Spleen (tissue), 11 donors: ENCODE measurements at regions not wholly inside any gene's neighbourhood (a gene's known extent, or its start where the extent isn't known, plus 50 kb on each side); places are given as distances from the start of the nearest gene placed in this dataset.

Experiments
- DNase-seq: peaks from one replicate; pipeline ENCODE4 v3.0.0-alpha.2; 2020
- H3K27ac ChIP-seq, 8 donors: fragments of 200-600 bp; sonication (generic) in 7 of 8; 1 replicate in 4 of 8; 2 replicates in 4 of 8; pipeline versions ENCODE4 v1.5.0 to v1.8.0; 2016 to 2021; ENCODE audit warnings: inconsistent platforms in 4 of 8, mild to moderate bottlenecking in 4 of 8, moderate library complexity in 1 of 8
- H3K27me3 ChIP-seq, 7 donors: fragments of 200-600 bp; sonication (generic) in 6 of 7; replicated peaks in 1 of 7; 1 replicate in 4 of 7; 2 replicates in 3 of 7; pipeline versions ENCODE4 v1.5.0 to v1.8.0; 2016 to 2021; ENCODE audit warnings: inconsistent platforms in 3 of 7, mild to moderate bottlenecking in 1 of 7
- H3K36me3 ChIP-seq, 6 donors: fragments of 200-600 bp; sonication (generic) in 5 of 6; 1 replicate in 4 of 6; 2 replicates in 2 of 6; pipeline versions ENCODE4 v1.5.0 to v1.8.0; 2016 to 2021; ENCODE audit warnings: inconsistent platforms in 2 of 6
- H3K4me1 ChIP-seq, 6 donors: fragments of 200-600 bp; sonication (generic) in 5 of 6; 1 replicate in 3 of 6; 2 replicates in 3 of 6; pipeline versions ENCODE4 v1.5.0 to v1.8.0; 2016 to 2021; ENCODE audit warnings: inconsistent platforms in 3 of 6
- H3K4me3 ChIP-seq, 8 donors: fragments of 200-600 bp; sonication (generic) in 7 of 8; 1 replicate in 4 of 8; 2 replicates in 4 of 8; pipeline versions ENCODE4 v1.5.0 to v1.8.0; 2016 to 2021; ENCODE audit warnings: inconsistent platforms in 4 of 8, mild to moderate bottlenecking in 4 of 8, moderate library complexity in 2 of 8
- H3K9me3 ChIP-seq, 8 donors: fragments of 200-600 bp; sonication (generic) in 7 of 8; 1 replicate in 4 of 8; 2 replicates in 4 of 8; pipeline versions ENCODE4 v1.5.0 to v1.8.0; 2016 to 2021; ENCODE audit warnings: inconsistent platforms in 4 of 8
- POLR2A ChIP-seq, 3 donors: fragments of 450-650 bp; IDR thresholded peaks; one replicate each; pipeline ENCODE4 v1.5.1; 2017; ENCODE audit warnings: antibody characterized with exemption in 3 of 3, mild to moderate bottlenecking in 1 of 3
- POLR2AphosphoS5 ChIP-seq, 3 donors: sonication (generic); formaldehyde crosslinking; IDR thresholded peaks; one replicate each; pipeline ENCODE4 v1.5.1; 2017; ENCODE audit warnings: antibody characterized with exemption in 3 of 3
- WGBS, 5 donors: extraction: QIAGEN DNeasy Blood & Tissue Kit in 3 of 5; methylation state at CpG; one replicate each; pipeline versions ENCODE4 v1.1.5 to v1.1.7; 2013 to 2018; 5-methylcytosine and 5-hydroxymethylcytosine counted together
- intact Hi-C: fragments of 100-400 bp; cut with DNase I; formaldehyde crosslinking; loops from one replicate; pipeline ENCODE4 v1.15.0; 2023; ENCODE audit warnings: low total_unique reads
- TF ChIP-seq, protein P1 (sequence below), 11 experiments: fragments of 200-600 bp in 7 of 11; fragments of 450-650 bp in 4 of 11; sonication (generic) in 4 of 11; IDR thresholded peaks in 8 of 11; conservative IDR thresholded peaks in 3 of 11; 1 replicate in 7 of 11; 2 replicates in 4 of 11; pipeline versions ENCODE4 v1.4.0 to v1.8.0; 2016 to 2021; ENCODE audit warnings: antibody characterized with exemption in 11 of 11, inconsistent platforms in 4 of 11, mild to moderate bottlenecking in 1 of 11
- donor health status: healthy with polysubstance abuse.
- donor health status: DM: no; HTN: no; CAD: no; lungs with moderate emphysema.
- donor health status: DM: no; HTN: no; CAD: no.
- donor health status: Bipolar disorder and iron deficiency.
- donor health status: healthy.
- donor health status: DM: no; HTN: no; CAD: no.
- donor health status: DM: yes; HTN: yes; CAD: no.

DNA sequence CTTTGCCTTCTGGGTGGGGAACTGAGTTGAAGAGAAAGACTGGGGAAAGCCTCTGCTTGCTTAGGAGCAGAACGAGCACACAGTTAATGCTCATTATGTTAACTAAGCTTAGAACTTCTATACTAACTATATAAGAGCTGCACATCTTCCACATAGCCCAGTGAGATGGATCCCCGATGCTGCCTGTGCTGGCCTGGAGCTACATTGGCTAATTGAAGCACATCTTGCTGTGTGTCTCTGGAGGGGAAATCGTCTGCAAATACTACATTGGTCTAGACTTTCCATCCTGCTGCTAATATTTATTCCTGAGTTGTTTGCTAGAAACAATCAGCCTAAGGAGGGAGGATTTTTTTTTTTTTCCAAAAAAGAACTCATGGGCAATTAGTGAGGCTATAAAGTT is 406.3 kb downstream of the HAPSTR1 start:
- whole genome bisulfite sequencing, 5 donors, result 65 to 77% (median 71%) methylated on average over 3 of the region's 3 CpGs
- H3K27me3 ChIP-seq, result peaks cover 0 to 5% (median 0%) of the 10 kb centered on the region in 7 donors
- H3K36me3 ChIP-seq, result no peaks in the 10 kb centered on the region
- H3K4me3 ChIP-seq, result no peak overlapping the region
- no peak for TF ChIP-seq POLR2A (IDR thresholded peaks at IDR 0.05)
- TF ChIP-seq, protein P1, sequence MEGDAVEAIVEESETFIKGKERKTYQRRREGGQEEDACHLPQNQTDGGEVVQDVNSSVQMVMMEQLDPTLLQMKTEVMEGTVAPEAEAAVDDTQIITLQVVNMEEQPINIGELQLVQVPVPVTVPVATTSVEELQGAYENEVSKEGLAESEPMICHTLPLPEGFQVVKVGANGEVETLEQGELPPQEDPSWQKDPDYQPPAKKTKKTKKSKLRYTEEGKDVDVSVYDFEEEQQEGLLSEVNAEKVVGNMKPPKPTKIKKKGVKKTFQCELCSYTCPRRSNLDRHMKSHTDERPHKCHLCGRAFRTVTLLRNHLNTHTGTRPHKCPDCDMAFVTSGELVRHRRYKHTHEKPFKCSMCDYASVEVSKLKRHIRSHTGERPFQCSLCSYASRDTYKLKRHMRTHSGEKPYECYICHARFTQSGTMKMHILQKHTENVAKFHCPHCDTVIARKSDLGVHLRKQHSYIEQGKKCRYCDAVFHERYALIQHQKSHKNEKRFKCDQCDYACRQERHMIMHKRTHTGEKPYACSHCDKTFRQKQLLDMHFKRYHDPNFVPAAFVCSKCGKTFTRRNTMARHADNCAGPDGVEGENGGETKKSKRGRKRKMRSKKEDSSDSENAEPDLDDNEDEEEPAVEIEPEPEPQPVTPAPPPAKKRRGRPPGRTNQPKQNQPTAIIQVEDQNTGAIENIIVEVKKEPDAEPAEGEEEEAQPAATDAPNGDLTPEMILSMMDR (IDR thresholded peaks at IDR 0.05 in 8 of 11, conservative IDR thresholded peaks at IDR 0.05 in 3 of 11), result no peak
- no peak for TF ChIP-seq POLR2AphosphoS5 (IDR thresholded peaks at IDR 0.05)
- no peak for DNase-seq
- intact Hi-C loops, result no loop called here
- H3K9me3 ChIP-seq, result peaks cover 0 to 6% (median 0%) of the 10 kb centered on the region in 8 donors
- H3K4me1 ChIP-seq, result no peaks in the 10 kb centered on the region
- H3K27ac ChIP-seq, result no peak overlapping the region

DNA sequence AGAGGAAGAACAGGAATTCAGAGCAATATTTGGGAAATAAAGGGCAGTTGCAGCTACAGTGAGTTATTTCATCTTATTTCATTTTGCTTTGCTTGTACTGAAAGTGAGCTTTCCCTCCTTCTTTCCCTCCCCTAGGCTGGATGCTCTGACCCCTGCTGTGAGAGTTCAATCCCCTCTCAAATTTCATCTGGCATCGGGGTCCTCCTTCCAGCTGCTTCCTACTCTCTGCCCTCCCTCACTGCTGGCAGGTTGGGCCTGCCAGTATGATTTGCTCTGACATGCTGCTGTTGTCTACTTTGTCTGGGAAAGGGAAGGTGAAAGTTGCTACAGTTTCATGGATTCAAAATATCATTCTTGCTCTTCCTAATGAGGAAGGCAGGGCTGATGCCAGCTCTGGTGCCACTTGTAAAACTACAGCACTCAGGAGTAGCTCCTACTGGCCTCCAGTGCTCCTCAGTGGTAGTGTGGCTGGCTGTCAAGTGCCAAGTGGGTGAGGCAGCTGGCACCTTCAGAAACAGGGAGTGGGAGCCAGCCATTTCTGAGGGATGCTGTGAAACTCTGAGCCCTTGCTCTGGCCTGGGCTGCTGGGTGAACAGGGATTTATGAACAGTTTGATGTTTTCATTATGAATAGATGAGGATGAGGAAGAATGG is 408.6 kb downstream of the HAPSTR1 start:
- intact Hi-C loops, result no loop called here

DNA sequence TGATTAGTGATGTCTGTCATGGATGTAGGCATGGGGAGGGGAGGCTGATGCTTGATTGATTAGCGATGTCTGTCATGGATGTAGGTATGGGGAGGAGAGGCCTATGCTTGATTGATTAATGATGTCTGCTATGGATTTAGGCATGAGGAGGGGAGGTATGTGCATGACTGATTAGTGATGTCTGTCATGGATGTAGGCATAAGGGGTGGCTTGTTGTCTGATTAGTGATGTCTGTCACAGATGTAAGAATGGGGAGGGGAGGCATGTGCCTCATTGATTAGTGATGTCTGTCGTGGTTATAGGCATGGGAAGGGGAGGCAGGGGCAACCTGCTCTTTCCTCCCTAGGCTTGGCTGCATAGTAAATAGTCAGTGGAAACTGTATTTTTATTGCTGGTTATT is 409.4 kb downstream of the HAPSTR1 start:
- no peak for DNase-seq
- H3K27me3 ChIP-seq, result peaks cover 0 to 5% (median 0%) of the 10 kb centered on the region in 7 donors
- WGBS, 5 donors, result 72 to 83% (median 73%) methylated on average over 2 of the region's 2 CpGs
- TF ChIP-seq POLR2A (IDR thresholded peaks at IDR 0.05), result no peak
- TF ChIP-seq, protein P1 (IDR thresholded peaks at IDR 0.05 in 8 of 11, conservative IDR thresholded peaks at IDR 0.05 in 3 of 11), result no peak
- TF ChIP-seq POLR2AphosphoS5 (IDR thresholded peaks at IDR 0.05), result no peak
- peaks cover 0 to 5% (median 0%) of the 10 kb centered on the region in 8 donors for H3K9me3 ChIP-seq
- H3K27ac ChIP-seq, result no peak overlapping the region
- no peaks in the 10 kb centered on the region for H3K4me1 ChIP-seq
- H3K4me3 ChIP-seq, result no peak overlapping the region
- intact Hi-C loops, result no loop called here
- no peaks in the 10 kb centered on the region for H3K36me3 ChIP-seq

More for the DNA sequence above, 408.6 kb downstream of the HAPSTR1 start:
- no peak for DNase-seq
- WGBS, 5 donors, result 12 to 21% (median 16%) methylated on average over 1 of the region's 1 CpG
- no peak overlapping the region for H3K4me3 ChIP-seq
- peaks cover 0 to 5% (median 0%) of the 10 kb centered on the region in 7 donors for H3K27me3 ChIP-seq
- H3K27ac ChIP-seq, result no peak overlapping the region
- TF ChIP-seq POLR2A (IDR thresholded peaks at IDR 0.05), result no peak
- TF ChIP-seq, protein P1 (IDR thresholded peaks at IDR 0.05 in 8 of 11, conservative IDR thresholded peaks at IDR 0.05 in 3 of 11), result no peak
- no peaks in the 10 kb centered on the region for H3K4me1 ChIP-seq
- peaks cover 0 to 5% (median 0%) of the 10 kb centered on the region in 8 donors for H3K9me3 ChIP-seq
- H3K36me3 ChIP-seq, result no peaks in the 10 kb centered on the region

DNA sequence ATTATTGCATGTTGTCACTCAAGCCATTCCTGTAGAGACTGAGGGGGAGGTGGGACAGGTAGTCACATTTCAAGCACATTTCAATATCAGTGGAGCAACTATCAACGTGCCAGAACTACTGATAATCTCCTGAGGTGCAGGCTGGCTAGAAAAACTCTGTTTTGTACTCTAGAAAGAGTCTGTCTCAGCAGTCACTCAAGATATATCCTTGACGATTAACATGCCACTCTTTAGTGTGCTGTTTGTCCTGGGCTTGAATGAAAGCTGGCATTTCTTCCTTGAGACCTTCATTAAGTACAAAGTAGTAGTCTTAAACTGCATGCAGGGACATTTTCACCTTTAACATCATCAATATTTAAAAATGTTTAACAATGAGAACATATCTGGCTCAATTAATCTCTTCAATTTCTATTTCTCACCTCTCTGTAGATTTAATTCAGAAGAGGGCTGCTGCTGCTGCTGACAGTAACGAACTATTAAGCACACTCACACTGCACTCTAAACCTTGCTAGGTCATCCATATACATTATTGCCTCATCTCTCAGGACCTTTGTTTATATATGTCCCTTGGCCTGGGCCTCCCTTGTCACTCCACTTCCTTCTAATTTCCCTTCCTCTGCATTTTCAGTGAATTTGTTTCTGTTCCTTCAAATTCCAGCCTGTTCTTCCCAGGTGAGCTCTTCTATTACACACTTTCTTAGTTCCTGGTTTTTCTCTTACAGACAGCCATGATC is 412.0 kb downstream of the HAPSTR1 start:
- intact Hi-C loops, result no loop called here
- TF ChIP-seq POLR2AphosphoS5 (IDR thresholded peaks at IDR 0.05) (no peak), POLR2A (IDR thresholded peaks at IDR 0.05) (no peak)
- TF ChIP-seq, protein P1 (IDR thresholded peaks at IDR 0.05 in 8 of 11, conservative IDR thresholded peaks at IDR 0.05 in 3 of 11), result no peak
- peaks cover 0 to 3% (median 0%) of the 10 kb centered on the region in 7 donors for H3K27me3 ChIP-seq
- H3K9me3 ChIP-seq, result peaks cover 0 to 5% (median 0%) of the 10 kb centered on the region in 8 donors
- no peak for DNase-seq
- H3K36me3 ChIP-seq, result no peaks in the 10 kb centered on the region
- no peaks in the 10 kb centered on the region for H3K4me1 ChIP-seq
- 35 to 52% (median 45%) methylated on average over 3 of the region's 3 CpGs for WGBS, 5 donors
- no peak overlapping the region for H3K27ac ChIP-seq
- no peak overlapping the region for H3K4me3 ChIP-seq
